Endothelial cell of umbilical vein (primary cell): ENCODE measurements at regions not wholly inside any gene's neighbourhood (a gene's known extent, or its start where the extent isn't known, plus 50 kb on each side); places are given as distances from the start of the nearest gene placed in this dataset.

Source experiments
- BruUV-seq: library from RNA; stranded (reverse); fragments of 400-500 nt; replicated peaks from 2 replicates; lab custom pipeline; 2021; lab: Mats Ljungman, UMichigan
- CTCF ChIA-PET: fragments of 300-600, 350-600 bp; sonication (Branson Sonifier 250); formaldehyde crosslinking; loops from one replicate; lab custom pipeline; 2021; ENCODE audit warnings: antibody characterized with exemption, inconsistent platforms; lab: Charles Lee
- POLR2A ChIA-PET: fragments of 300-600, 350-600 bp; sonication (Branson Sonifier 250); formaldehyde crosslinking; loops from one replicate; lab custom pipeline; 2021; ENCODE audit warnings: antibody characterized with exemption, inconsistent platforms; lab: Charles Lee
- DNase-seq: peaks from one replicate; pipeline ENCODE4 v3.0.0-alpha.2; 2011; ENCODE audit warnings: low read depth, low spot score
- FAIRE-seq: peaks from 2 replicates; lab custom pipeline; 2011; peaks lifted over from hg19 to GRCh38; lab: Jason Lieb, UNC
- H2AFZ ChIP-seq: 2 replicates; pipeline ENCODE4 v1.6.0; 2012; ENCODE audit warnings: low read depth, low read length, control low read depth, inconsistent platforms
- H3K27ac ChIP-seq: 2 replicates; pipeline ENCODE4 v1.5.1; 2011; ENCODE audit warnings: low read depth, mild to moderate bottlenecking, control low read depth, low read length, moderate library complexity; ENCODE audit not compliant: insufficient read depth
- H3K27me3 ChIP-seq, 2 experiments: 2 replicates each; pipeline versions ENCODE4 v1.6.0 to v1.6.1; 2011; ENCODE audit warnings: low read length in 2 of 2, mixed read lengths in 1 of 2; ENCODE audit not compliant: control insufficient read depth in 2 of 2, insufficient read depth in 2 of 2
- H3K36me3 ChIP-seq, 2 experiments: 2 replicates in 1 of 2; 3 replicates in 1 of 2; pipeline ENCODE4 v1.5.1; 2011; ENCODE audit warnings: low read length in 2 of 2, mild to moderate bottlenecking in 1 of 2, moderate library complexity in 1 of 2; ENCODE audit not compliant: control insufficient read depth in 2 of 2, insufficient read depth in 2 of 2; ENCODE audit errors: extremely low read depth in 1 of 2
- H3K4me1 ChIP-seq: 3 replicates; pipeline ENCODE4 v1.5.1; 2011; ENCODE audit warnings: mild to moderate bottlenecking, low read length; ENCODE audit not compliant: control insufficient read depth, insufficient read depth; ENCODE audit errors: extremely low read depth
- H3K4me2 ChIP-seq: 2 replicates; pipeline ENCODE4 v1.6.1; 2011; ENCODE audit warnings: low read length, control low read depth, mixed read lengths; ENCODE audit not compliant: insufficient read depth
- H3K4me3 ChIP-seq, 3 experiments: fragments of 200-600 bp in 1 of 3; sonication (generic), shearing (Covaris generic) in 1 of 3; replicated peaks in 1 of 3; 2 replicates each; pipeline ENCODE4 v1.5.1; 2011 to 2016; ENCODE audit warnings: control low read depth in 3 of 3, low read length in 3 of 3, mild to moderate bottlenecking in 2 of 3, inconsistent platforms in 1 of 3, low read depth in 1 of 3, moderate library complexity in 1 of 3; ENCODE audit not compliant: insufficient read depth in 1 of 3
- H3K79me2 ChIP-seq: 2 replicates; pipeline ENCODE4 v1.6.0; 2012; ENCODE audit warnings: low read length, inconsistent platforms; ENCODE audit not compliant: control insufficient read depth, insufficient read depth
- H3K9ac ChIP-seq: replicated peaks from 2 replicates; pipeline ENCODE3; 2011; ENCODE audit warnings: low read length, control low read depth; ENCODE audit not compliant: insufficient read depth; ENCODE audit errors: extremely low read depth
- H3K9me1 ChIP-seq: replicated peaks from 3 replicates; pipeline ENCODE4 v1.6.0; 2011; ENCODE audit warnings: mild to moderate bottlenecking, low read length; ENCODE audit not compliant: control insufficient read depth, insufficient read depth; ENCODE audit errors: extremely low read depth
- H3K9me3 ChIP-seq: replicated peaks from 2 replicates; pipeline ENCODE4 v1.5.1; 2012; ENCODE audit warnings: low read length, inconsistent platforms; ENCODE audit not compliant: control insufficient read depth, insufficient read depth
- H4K20me1 ChIP-seq: replicated peaks from 2 replicates; pipeline ENCODE3; 2011; ENCODE audit warnings: mild to moderate bottlenecking, low read length; ENCODE audit not compliant: control insufficient read depth, insufficient read depth; ENCODE audit errors: extremely low read depth
- CTCF ChIP-seq, 2 donors: IDR thresholded peaks; 1 replicate in 1 of 2; 2 replicates in 1 of 2; pipeline ENCODE4 v1.5.1; 2011; ENCODE audit warnings: low read length in 2 of 2, mild to moderate bottlenecking in 2 of 2, moderate library complexity in 2 of 2, control low read depth in 1 of 2, inconsistent platforms in 1 of 2, low read depth in 1 of 2; ENCODE audit not compliant: insufficient read depth in 1 of 2; ENCODE audit errors: extremely low read depth in 1 of 2
- EZH2 ChIP-seq: IDR thresholded peaks from 2 replicates; pipeline ENCODE4 v1.6.1; 2012; ENCODE audit warnings: borderline replicate concordance, low read depth, mild to moderate bottlenecking, moderate library complexity, low read length, inconsistent platforms; ENCODE audit not compliant: severe bottlenecking
- FOS ChIP-seq: IDR thresholded peaks from 2 replicates; pipeline ENCODE4 v1.6.1; 2011; ENCODE audit warnings: mild to moderate bottlenecking, low read length, moderate library complexity, borderline replicate concordance; ENCODE audit not compliant: insufficient read depth
- GATA2 ChIP-seq: IDR thresholded peaks from 2 replicates; pipeline ENCODE4 v1.7.0; 2011; ENCODE audit warnings: low read depth, mild to moderate bottlenecking, moderate library complexity, mixed read lengths, low read length; ENCODE audit not compliant: insufficient read length, insufficient read depth
- JUN ChIP-seq: IDR thresholded peaks from 2 replicates; pipeline ENCODE4 v1.6.1; 2011; ENCODE audit warnings: borderline replicate concordance, low read depth; ENCODE audit not compliant: insufficient read length, insufficient read depth
- MAX ChIP-seq: IDR thresholded peaks from 2 replicates; pipeline ENCODE4 v1.6.1; 2011; ENCODE audit not compliant: insufficient read depth, insufficient read length
- MYC ChIP-seq: IDR thresholded peaks from one replicate; pipeline ENCODE4 v1.6.1; 2011; ENCODE audit warnings: mild to moderate bottlenecking, low read depth, low read length
- POLR2A ChIP-seq: IDR thresholded peaks from 2 replicates; pipeline ENCODE4 v1.6.1; 2012; ENCODE audit warnings: low read depth, mild to moderate bottlenecking, control low read depth, low read length
- POLR2AphosphoS5 ChIP-seq: IDR thresholded peaks from 2 replicates; pipeline ENCODE4 v1.6.1; 2012; ENCODE audit warnings: low read depth, mild to moderate bottlenecking, control low read depth, low read length, moderate library complexity; ENCODE audit not compliant: insufficient read depth
- dilution Hi-C: fragments of 300-500 bp; cut with MboI; formaldehyde crosslinking; loops from one replicate; pipeline ENCODE4 v1.15.0; 2019; ENCODE audit warnings: low sequenced_read_pairs; ENCODE audit not compliant: extremely low pct_ligation_motif_present
- intact Hi-C: fragments of 100-400 bp; cut with micrococcal nuclease; formaldehyde crosslinking; loops from one replicate; pipeline ENCODE4 v1.10.0; 2022

DNA sequence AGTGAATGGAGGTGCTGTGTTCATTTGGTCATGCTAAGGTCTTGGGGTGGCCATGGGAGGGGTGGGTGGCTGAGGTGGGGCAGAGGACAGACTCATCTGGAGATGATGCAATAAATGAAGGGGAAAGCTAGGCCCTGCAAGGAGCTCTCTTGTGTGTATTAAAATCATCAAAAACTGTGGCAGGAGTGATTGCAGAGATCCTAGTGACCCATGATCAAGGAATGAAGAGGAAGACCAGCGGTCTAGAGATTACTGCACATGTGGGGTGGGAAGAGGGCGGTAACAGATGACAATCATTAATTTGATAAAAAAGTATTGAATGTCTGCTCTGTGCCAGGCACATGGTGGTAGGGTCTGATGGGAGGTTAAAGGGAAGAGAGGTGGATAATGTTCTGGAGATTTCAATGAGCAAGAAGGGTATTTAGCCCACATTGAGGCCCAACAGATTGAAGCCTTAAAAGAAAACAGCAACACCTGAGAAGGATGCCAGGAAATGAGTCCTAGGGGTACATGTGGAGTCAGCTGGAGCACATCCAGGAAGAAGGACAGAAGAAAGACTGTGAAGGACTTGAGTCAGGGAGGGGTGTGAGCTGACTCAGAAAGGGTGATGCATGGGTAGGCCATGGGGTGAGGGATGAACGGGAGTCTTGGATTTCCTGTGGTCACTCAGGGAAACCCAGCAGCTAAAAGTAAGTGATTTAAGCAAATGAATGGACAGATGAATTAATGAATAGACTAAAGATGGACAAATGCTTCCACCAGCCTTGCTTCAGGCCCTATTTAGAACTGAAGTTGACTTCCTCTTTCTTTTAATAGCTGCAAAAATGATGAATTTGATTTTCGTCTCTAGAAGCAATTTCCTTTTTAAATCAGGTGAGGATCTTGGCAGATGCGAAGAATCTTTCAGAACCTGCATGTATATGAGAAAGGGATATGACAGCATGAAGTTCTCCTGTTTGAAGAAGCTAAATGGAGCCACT lies 83.1 kb upstream of the IGFBP3 start:
- Histone ChIP-seq H3K27me3 (no peaks in the 10 kb centered on the region), H3K36me3 (no peaks in the 10 kb centered on the region), H3K27ac (no peak overlapping the region), H3K4me2 (no peak overlapping the region), H3K9me1 (no peaks in the 10 kb centered on the region), H3K9me3 (no peaks in the 10 kb centered on the region), H3K9ac (no peak overlapping the region), H2AFZ (no peak overlapping the region), H3K4me1 (no peaks in the 10 kb centered on the region), H3K79me2 (no peaks in the 10 kb centered on the region), H4K20me1 (no peaks in the 10 kb centered on the region), H3K4me3 (no peak overlapping the region)
- no TSS peak for BruUV-seq
- POLR2A ChIA-PET, result no interaction called here
- no peak for TF ChIP-seq POLR2AphosphoS5
- TF ChIP-seq FOS, result peak; percentile 91
- dilution Hi-C loops (no loop called here), intact Hi-C loops (no loop called here)
- DNase-seq (peak; percentile 2), FAIRE-seq (no peak)
- CTCF ChIA-PET, result interaction anchor here (0.8 kb wide), 1 partner anchor 16 kb away, joined by 3 read pairs; no protein-coding TSS in a partner anchor

GRCh38 chr7:46003161-46003560 lies 82.1 kb upstream of the IGFBP3 start:
- ChIA-PET POLR2A (no interaction called here), CTCF (no interaction called here)
- FAIRE-seq (no peak), DNase-seq (no peak)
- no peak overlapping the region for H3K27ac ChIP-seq
- no peak overlapping the region for H2AFZ ChIP-seq
- no peaks in the 10 kb centered on the region for H3K79me2 ChIP-seq
- no peak overlapping the region for H3K4me2 ChIP-seq
- no peaks in the 10 kb centered on the region for H3K36me3 ChIP-seq
- no peaks in the 10 kb centered on the region for H3K9me3 ChIP-seq
- H4K20me1 ChIP-seq, result no peaks in the 10 kb centered on the region
- H3K9ac ChIP-seq, result no peak overlapping the region
- intact Hi-C loops (no loop called here), dilution Hi-C loops (no loop called here)
- H3K4me3 ChIP-seq, result no peak overlapping the region
- no peaks in the 10 kb centered on the region for H3K9me1 ChIP-seq
- no peak for TF ChIP-seq POLR2AphosphoS5
- no peak for TF ChIP-seq FOS
- TF ChIP-seq CTCF (IDR thresholded peaks at IDR 0.05; ENCODE audit: extremely low read depth in 1 of 2, insufficient read depth in 1 of 2, low read depth in 1 of 2, low read length in 2 of 2), result no peak
- TF ChIP-seq POLR2A, result no peak
- TF ChIP-seq EZH2, result no peak
- TF ChIP-seq JUN, result no peak
- TF ChIP-seq GATA2, result no peak
- TF ChIP-seq MYC, result no peak
- TF ChIP-seq MAX, result no peak
- H3K4me1 ChIP-seq, result no peaks in the 10 kb centered on the region
- no peaks in the 10 kb centered on the region for H3K27me3 ChIP-seq
- no TSS peak for BruUV-seq
